Activated naive CD8-positive, alpha-beta T cell treated with anti-CD3 and anti-CD28 coated beads, Interleukin-2, amount 10 ng/mL, durations not matched to agents 7 days and 5 days (primary cell): ENCODE measurements at regions not wholly inside any gene's neighbourhood (a gene's known extent, or its start where the extent isn't known, plus 50 kb on each side); places are given as distances from the start of the nearest gene placed in this dataset.

Source experiments
- ATAC-seq: fragments of 150-1000 bp; cut with Tn5 transposase; one replicate; pipeline ENCODE4 v1.10.0; 2021; ENCODE audit warnings: low read depth, moderate library complexity
- POLR2A ChIA-PET: fragments of 350-600 bp; sonication (Branson Sonifier 250); formaldehyde crosslinking; loops from one replicate; lab custom pipeline; 2021; ENCODE audit warnings: antibody characterized with exemption; lab: Charles Lee
- DNase-seq: peaks from one replicate; pipeline ENCODE4 v3.0.0; 2021
- H3K27ac Mint-ChIP-seq: one replicate; pipeline ENCODE4 v1.8.0; 2022; ENCODE audit warnings: mild to moderate bottlenecking, mixed read lengths
- H3K27me3 Mint-ChIP-seq: one replicate; pipeline ENCODE4 v1.8.0; 2022; ENCODE audit warnings: mild to moderate bottlenecking, moderate library complexity, mixed read lengths
- H3K36me3 Mint-ChIP-seq: one replicate; pipeline ENCODE4 v1.8.0; 2021; ENCODE audit warnings: mild to moderate bottlenecking, mixed read lengths
- H3K4me1 Mint-ChIP-seq: one replicate; pipeline ENCODE4 v1.8.0; 2021; ENCODE audit warnings: mixed read lengths
- H3K4me3 Mint-ChIP-seq: one replicate; pipeline ENCODE4 v1.8.0; 2022; ENCODE audit warnings: mild to moderate bottlenecking, moderate library complexity, mixed read lengths
- H3K9me3 Mint-ChIP-seq: one replicate; pipeline ENCODE4 v1.8.0; 2021; ENCODE audit warnings: mixed read lengths

GRCh38 chr6:8268156-8268555, 165.8 kb upstream of the EEF1E1 start:
- Mint-ChIP-seq H3K4me1 (no peaks in the 10 kb centered on the region), H3K27me3 (no peaks in the 10 kb centered on the region), H3K36me3 (no peaks in the 10 kb centered on the region), H3K27ac (no peak overlapping the region), H3K9me3 (no peaks in the 10 kb centered on the region), H3K4me3 (no peak overlapping the region)
- POLR2A ChIA-PET: no interaction called here
- no peak for ATAC-seq
- no peak for DNase-seq

GRCh38 chr6:8260610-8261009, 158.3 kb upstream of the EEF1E1 start:
- Mint-ChIP-seq H3K27me3 (peaks cover 3% of the 10 kb centered on the region), H3K9me3 (no peaks in the 10 kb centered on the region), H3K27ac (no peak overlapping the region), H3K36me3 (no peaks in the 10 kb centered on the region), H3K4me3 (no peak overlapping the region), H3K4me1 (no peaks in the 10 kb centered on the region)
- DNase-seq (no peak), ATAC-seq (no peak)
- POLR2A ChIA-PET: no interaction called here

GRCh38 chr6:8246403-8246802, 144.1 kb upstream of the EEF1E1 start:
- Mint-ChIP-seq H3K4me3 (no peak overlapping the region), H3K27ac (no peak overlapping the region), H3K36me3 (no peaks in the 10 kb centered on the region), H3K4me1 (no peaks in the 10 kb centered on the region), H3K9me3 (no peaks in the 10 kb centered on the region), H3K27me3 (peaks cover 8% of the 10 kb centered on the region)
- POLR2A ChIA-PET: no interaction called here
- DNase-seq (no peak), ATAC-seq (no peak)

- no peaks in the 10 kb centered on the region for H3K4me1 Mint-ChIP-seq
- peaks cover 10% of the 10 kb centered on the region for H3K27me3 Mint-ChIP-seq
- POLR2A ChIA-PET: no interaction called here
- ATAC-seq (no peak), DNase-seq (no peak)
- no peak overlapping the region for H3K27ac Mint-ChIP-seq
- no peaks in the 10 kb centered on the region for H3K9me3 Mint-ChIP-seq
- no peak overlapping the region for H3K4me3 Mint-ChIP-seq
- no peaks in the 10 kb centered on the region for H3K36me3 Mint-ChIP-seq
Measured at GRCh38 chr6:8245726-8246125, 143.4 kb upstream of the EEF1E1 start.

- H3K36me3 Mint-ChIP-seq: no peaks in the 10 kb centered on the region
- H3K9me3 Mint-ChIP-seq: no peaks in the 10 kb centered on the region
- no peak overlapping the region for H3K4me3 Mint-ChIP-seq
- POLR2A ChIA-PET: no interaction called here
- no peak for DNase-seq
- no peaks in the 10 kb centered on the region for H3K4me1 Mint-ChIP-seq
- H3K27me3 Mint-ChIP-seq: peaks cover 9% of the 10 kb centered on the region
- H3K27ac Mint-ChIP-seq: no peak overlapping the region
- no peak for ATAC-seq
Measured at GRCh38 chr6:8243475-8243874, 141.1 kb upstream of the EEF1E1 start.

- Mint-ChIP-seq H3K9me3 (no peaks in the 10 kb centered on the region), H3K4me3 (no peak overlapping the region), H3K27me3 (peaks cover 9% of the 10 kb centered on the region), H3K27ac (no peak overlapping the region), H3K36me3 (no peaks in the 10 kb centered on the region), H3K4me1 (no peaks in the 10 kb centered on the region)
- DNase-seq (no peak), ATAC-seq (no peak)
- POLR2A ChIA-PET: no interaction called here
Measured at GRCh38 chr6:8242885-8243284, 140.5 kb upstream of the EEF1E1 start.

- POLR2A ChIA-PET: no interaction called here
- H3K9me3 Mint-ChIP-seq: no peaks in the 10 kb centered on the region
- ATAC-seq (no peak), DNase-seq (no peak)
- H3K27ac Mint-ChIP-seq: no peak overlapping the region
- no peaks in the 10 kb centered on the region for H3K4me1 Mint-ChIP-seq
- H3K27me3 Mint-ChIP-seq: peaks cover 7% of the 10 kb centered on the region
- H3K4me3 Mint-ChIP-seq: no peak overlapping the region
- no peaks in the 10 kb centered on the region for H3K36me3 Mint-ChIP-seq
Measured at GRCh38 chr6:8240301-8240700, 138.0 kb upstream of the EEF1E1 start.

- H3K4me3 Mint-ChIP-seq: no peak overlapping the region
- H3K36me3 Mint-ChIP-seq: no peaks in the 10 kb centered on the region
- H3K4me1 Mint-ChIP-seq: no peaks in the 10 kb centered on the region
- H3K27ac Mint-ChIP-seq: no peak overlapping the region
- no peaks in the 10 kb centered on the region for H3K9me3 Mint-ChIP-seq
- no peak for DNase-seq
- POLR2A ChIA-PET: no interaction called here
- ATAC-seq: no peak
- peaks cover 7% of the 10 kb centered on the region for H3K27me3 Mint-ChIP-seq
Measured at GRCh38 chr6:8238773-8239683, 136.7 kb upstream of the EEF1E1 start.

GRCh38 chr6:8237668-8238067, 135.3 kb upstream of the EEF1E1 start:
- POLR2A ChIA-PET: no interaction called here
- H3K27ac Mint-ChIP-seq: no peak overlapping the region
- ATAC-seq: no peak
- H3K4me3 Mint-ChIP-seq: no peak overlapping the region
- H3K36me3 Mint-ChIP-seq: no peaks in the 10 kb centered on the region
- no peak for DNase-seq
- no peaks in the 10 kb centered on the region for H3K9me3 Mint-ChIP-seq
- peaks cover 7% of the 10 kb centered on the region for H3K27me3 Mint-ChIP-seq
- H3K4me1 Mint-ChIP-seq: no peaks in the 10 kb centered on the region

GRCh38 chr6:8236956-8237355, 134.6 kb upstream of the EEF1E1 start:
- H3K27me3 Mint-ChIP-seq: peaks cover 7% of the 10 kb centered on the region
- DNase-seq (no peak), ATAC-seq (no peak)
- no peak overlapping the region for H3K27ac Mint-ChIP-seq
- H3K4me1 Mint-ChIP-seq: no peaks in the 10 kb centered on the region
- H3K9me3 Mint-ChIP-seq: no peaks in the 10 kb centered on the region
- H3K4me3 Mint-ChIP-seq: no peak overlapping the region
- no peaks in the 10 kb centered on the region for H3K36me3 Mint-ChIP-seq
- POLR2A ChIA-PET: no interaction called here

GRCh38 chr6:8234321-8234720, 132.0 kb upstream of the EEF1E1 start:
- Mint-ChIP-seq H3K36me3 (no peaks in the 10 kb centered on the region), H3K9me3 (no peaks in the 10 kb centered on the region), H3K4me1 (no peaks in the 10 kb centered on the region), H3K4me3 (no peak overlapping the region), H3K27me3 (peaks cover 3% of the 10 kb centered on the region), H3K27ac (peak overlapping the region; percentile 30)
- POLR2A ChIA-PET: no interaction called here
- DNase-seq: no peak
- ATAC-seq: no peak

GRCh38 chr6:8231956-8232355, 129.6 kb upstream of the EEF1E1 start:
- POLR2A ChIA-PET: no interaction called here
- peaks cover 2% of the 10 kb centered on the region for H3K27me3 Mint-ChIP-seq
- no peak for DNase-seq
- no peaks in the 10 kb centered on the region for H3K9me3 Mint-ChIP-seq
- no peak overlapping the region for H3K4me3 Mint-ChIP-seq
- no peaks in the 10 kb centered on the region for H3K4me1 Mint-ChIP-seq
- H3K27ac Mint-ChIP-seq: no peak overlapping the region
- no peak for ATAC-seq
- H3K36me3 Mint-ChIP-seq: no peaks in the 10 kb centered on the region

- Mint-ChIP-seq H3K27ac (no peak overlapping the region), H3K4me1 (no peaks in the 10 kb centered on the region), H3K9me3 (no peaks in the 10 kb centered on the region), H3K4me3 (no peak overlapping the region), H3K27me3 (peaks cover 2% of the 10 kb centered on the region), H3K36me3 (no peaks in the 10 kb centered on the region)
- ATAC-seq: no peak
- POLR2A ChIA-PET: no interaction called here
- no peak for DNase-seq
Measured at GRCh38 chr6:8229915-8230756, 127.8 kb upstream of the EEF1E1 start.

- DNase-seq (no peak), ATAC-seq (no peak)
- H3K36me3 Mint-ChIP-seq: no peaks in the 10 kb centered on the region
- peaks cover 4% of the 10 kb centered on the region for H3K27me3 Mint-ChIP-seq
- no peak overlapping the region for H3K27ac Mint-ChIP-seq
- no peak overlapping the region for H3K4me3 Mint-ChIP-seq
- no peaks in the 10 kb centered on the region for H3K4me1 Mint-ChIP-seq
- H3K9me3 Mint-ChIP-seq: no peaks in the 10 kb centered on the region
- POLR2A ChIA-PET: no interaction called here
Measured at GRCh38 chr6:8225113-8225512, 122.8 kb upstream of the EEF1E1 start.
